ENCODE measurements at regions not wholly inside any gene's neighbourhood (a gene's known extent, or its start where the extent isn't known, plus 50 kb on each side); places are given as distances from the start of the nearest gene placed in this dataset.

DNA sequence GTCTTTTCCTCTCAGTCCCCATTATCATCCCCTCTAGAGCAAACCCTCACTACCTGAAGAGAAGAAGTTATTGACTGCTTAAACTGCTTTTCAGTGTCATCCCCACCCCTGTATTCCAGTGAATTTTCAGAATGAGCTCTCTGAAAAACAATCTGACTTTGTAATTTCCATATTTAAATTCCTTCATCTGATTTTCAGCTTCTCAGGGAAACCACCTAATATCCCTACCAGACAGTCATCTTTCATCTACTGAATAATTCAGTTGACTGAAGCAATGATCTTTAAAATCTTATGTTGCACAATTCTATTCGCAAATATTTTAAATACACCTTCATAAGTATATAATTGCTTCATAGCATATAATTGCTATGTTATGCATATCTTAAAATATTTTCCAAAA is 258.7 kb downstream of the HTR1B start:
- Histone ChIP-seq H3K4me3 (no peak overlapping the region), H3K27me3 (no peaks in the 10 kb centered on the region), H3K4me1 (ENCODE audit: insufficient read depth) (no peaks in the 10 kb centered on the region), H3K27ac (no peak overlapping the region), H3K36me3 (no peaks in the 10 kb centered on the region), H3K9me3 (no peaks in the 10 kb centered on the region)
- 88 to 98% (median 88%) methylated on average over 1 of the region's 1 CpG for WGBS, 3 donors
- intact Hi-C loops (cut with DNase I): no loop called here
- DNase-seq: no peak
- TF ChIP-seq EP300 (IDR thresholded peaks at IDR 0.05) (no peak), CTCF (IDR thresholded peaks at IDR 0.05) (no peak), POLR2A (IDR thresholded peaks at IDR 0.05) (no peak)

GRCh38 chr6:77183447-77183846 is 279.8 kb downstream of the HTR1B start:
- WGBS, 3 donors: 81 to 92% (median 83%) methylated on average over 3 of the region's 3 CpGs

DNA sequence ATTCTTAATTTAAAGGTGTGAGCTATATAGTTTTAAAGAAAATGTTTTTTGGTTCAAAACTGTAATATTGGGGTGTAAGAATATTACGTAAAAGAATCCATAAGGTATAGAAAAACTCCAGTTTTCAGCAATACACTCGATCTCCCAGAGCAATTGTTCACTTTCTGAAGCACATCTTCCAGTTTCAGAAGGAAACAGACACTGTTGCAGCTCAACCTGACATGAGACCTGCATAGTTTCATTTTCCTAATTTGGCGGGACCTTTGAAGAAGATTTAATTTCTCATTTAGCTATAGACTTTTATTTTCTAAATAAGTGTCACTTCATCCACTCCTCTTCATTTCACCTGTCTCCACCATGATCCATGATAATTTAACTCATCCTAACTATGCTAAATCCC is 281.5 kb downstream of the HTR1B start:
- Histone ChIP-seq H3K9me3 (no peaks in the 10 kb centered on the region), H3K27me3 (no peaks in the 10 kb centered on the region), H3K27ac (no peak overlapping the region), H3K4me3 (no peak overlapping the region), H3K36me3 (no peaks in the 10 kb centered on the region), H3K4me1 (ENCODE audit: insufficient read depth) (no peaks in the 10 kb centered on the region)
- no peak for DNase-seq
- WGBS, 3 donors: 88 to 92% (median 89%) methylated on average over 3 of the region's 3 CpGs
- no peak for TF ChIP-seq POLR2A (IDR thresholded peaks at IDR 0.05)
- TF ChIP-seq EP300 (IDR thresholded peaks at IDR 0.05): no peak
- TF ChIP-seq CTCF (IDR thresholded peaks at IDR 0.05): no peak
- intact Hi-C loops (cut with DNase I): no loop called here

More at GRCh38 chr6:77183447-77183846, 279.8 kb downstream of the HTR1B start:
- Histone ChIP-seq H3K27me3 (no peaks in the 10 kb centered on the region), H3K27ac (no peak overlapping the region), H3K36me3 (no peaks in the 10 kb centered on the region), H3K4me3 (no peak overlapping the region), H3K4me1 (ENCODE audit: insufficient read depth) (no peaks in the 10 kb centered on the region), H3K9me3 (no peaks in the 10 kb centered on the region)
- DNase-seq: no peak
- intact Hi-C loops (cut with DNase I): no loop called here
- TF ChIP-seq POLR2A (IDR thresholded peaks at IDR 0.05) (no peak), EP300 (IDR thresholded peaks at IDR 0.05) (no peak), CTCF (IDR thresholded peaks at IDR 0.05) (no peak)

DNA sequence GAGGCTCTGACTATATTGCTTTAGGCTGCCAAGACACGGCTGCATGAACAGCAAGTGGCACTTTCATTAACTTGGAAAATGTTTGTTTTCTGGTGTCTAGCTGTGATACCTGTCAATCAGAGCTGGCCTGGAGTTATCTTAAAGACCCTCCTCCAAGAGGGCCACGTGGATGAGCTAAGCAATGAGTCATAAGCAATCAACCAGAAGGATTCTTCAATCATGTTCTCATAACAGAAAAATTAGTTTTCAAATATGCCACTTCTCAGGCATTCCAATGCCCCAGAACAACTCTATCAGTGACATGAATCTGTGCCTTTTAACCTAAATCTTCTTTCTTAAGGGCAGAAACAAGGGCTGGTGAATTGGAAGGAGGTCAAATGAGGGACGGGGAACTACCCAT is 283.0 kb downstream of the HTR1B start:
- Histone ChIP-seq H3K27me3 (no peaks in the 10 kb centered on the region), H3K4me1 (ENCODE audit: insufficient read depth) (no peaks in the 10 kb centered on the region), H3K4me3 (no peak overlapping the region), H3K9me3 (no peaks in the 10 kb centered on the region), H3K36me3 (no peaks in the 10 kb centered on the region), H3K27ac (no peak overlapping the region)
- TF ChIP-seq EP300 (IDR thresholded peaks at IDR 0.05) (no peak), CTCF (IDR thresholded peaks at IDR 0.05) (no peak), POLR2A (IDR thresholded peaks at IDR 0.05) (no peak)
- DNase-seq: no peak
- intact Hi-C loops (cut with DNase I): no loop called here
- WGBS, 3 donors: 59 to 69% (median 68%) methylated on average over 3 of the region's 3 CpGs

- no peaks in the 10 kb centered on the region for H3K9me3 ChIP-seq
- H3K27me3 ChIP-seq: no peaks in the 10 kb centered on the region
- no peak overlapping the region for H3K4me3 ChIP-seq
- H3K27ac ChIP-seq: no peak overlapping the region
- H3K4me1 ChIP-seq (ENCODE audit: insufficient read depth): no peaks in the 10 kb centered on the region
- TF ChIP-seq EP300 (IDR thresholded peaks at IDR 0.05): no peak
- TF ChIP-seq CTCF (IDR thresholded peaks at IDR 0.05): no peak
- TF ChIP-seq POLR2A (IDR thresholded peaks at IDR 0.05): no peak
- WGBS, 3 donors: 45 to 60% (median 54%) methylated on average over 2 of the region's 2 CpGs
- no peak for DNase-seq
- intact Hi-C loops (cut with DNase I): no loop called here
- no peaks in the 10 kb centered on the region for H3K36me3 ChIP-seq
Measured at GRCh38 chr6:77178821-77179220, 284.5 kb downstream of the HTR1B start.
